HG03097 (cell line): ENCODE measurements at regions not wholly inside any gene's neighbourhood (a gene's known extent, or its start where the extent isn't known, plus 50 kb on each side); places are given as distances from the start of the nearest gene placed in this dataset.

ENCODE experiments used
- ATAC-seq: cut with Tn5 transposase; IDR thresholded peaks from one replicate; pipeline ENCODE4 v1.9.1; 2021; ENCODE audit not compliant: unreplicated experiment, low FRiP score

GRCh38 chr6:140078561-140079125 lies 704.2 kb upstream of the CITED2 start:
- no peak for ATAC-seq

DNA sequence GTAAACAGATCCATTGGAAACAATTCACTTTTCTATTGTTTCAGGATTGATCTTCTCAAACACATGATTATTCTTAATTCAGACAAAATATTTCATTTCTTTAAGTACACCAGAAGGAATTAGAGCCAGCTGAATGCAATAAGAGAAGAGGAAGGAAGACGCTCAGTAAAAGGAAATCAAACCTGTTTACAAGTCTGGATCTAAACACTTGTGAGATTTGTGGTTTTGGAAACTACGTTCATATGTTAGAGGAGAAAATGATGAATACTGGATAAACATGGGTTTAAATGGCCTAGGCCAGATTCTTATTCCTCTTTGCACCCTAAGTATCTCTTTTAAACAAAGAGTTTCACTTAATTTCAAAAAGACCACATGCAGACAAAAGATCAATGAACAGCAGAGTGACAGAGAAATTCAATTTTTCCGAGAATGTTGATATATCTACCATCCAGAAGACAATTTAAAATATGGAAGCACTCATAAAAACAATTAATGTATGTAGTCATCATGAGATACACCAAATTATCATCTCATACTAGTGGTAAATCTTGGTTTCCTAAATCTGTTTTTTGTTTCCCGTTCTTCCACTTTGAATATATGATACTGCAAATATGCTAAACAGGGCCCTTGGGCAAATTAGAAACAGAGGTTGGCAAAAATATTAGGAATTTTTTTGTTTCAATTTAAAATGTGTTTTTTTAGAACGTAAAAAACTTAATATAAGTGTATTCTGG lies 703.5 kb upstream of the CITED2 start:
- no peak for ATAC-seq

DNA sequence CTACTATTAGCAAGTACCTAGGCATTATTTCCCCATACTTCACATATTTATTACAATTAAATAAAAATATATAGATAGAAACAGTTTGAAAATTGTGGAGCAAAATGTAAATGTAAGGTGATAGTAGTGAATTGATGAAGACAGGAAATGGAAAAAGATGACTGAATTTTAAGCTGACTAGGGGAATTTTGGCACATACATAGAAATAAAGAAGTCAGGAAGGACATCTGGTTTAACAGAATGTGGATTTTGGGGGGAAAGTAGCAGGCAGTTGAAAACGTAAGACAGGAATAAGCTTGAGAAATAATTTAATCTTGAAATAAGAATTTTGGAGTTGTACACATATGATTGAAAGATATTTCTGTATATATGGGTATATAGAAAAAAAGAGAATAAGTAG lies 701.7 kb upstream of the CITED2 start:
- ATAC-seq, result no peak

- ATAC-seq, result no peak
Observed at GRCh38 chr6:140073456-140073855, 699.0 kb upstream of the CITED2 start.

DNA sequence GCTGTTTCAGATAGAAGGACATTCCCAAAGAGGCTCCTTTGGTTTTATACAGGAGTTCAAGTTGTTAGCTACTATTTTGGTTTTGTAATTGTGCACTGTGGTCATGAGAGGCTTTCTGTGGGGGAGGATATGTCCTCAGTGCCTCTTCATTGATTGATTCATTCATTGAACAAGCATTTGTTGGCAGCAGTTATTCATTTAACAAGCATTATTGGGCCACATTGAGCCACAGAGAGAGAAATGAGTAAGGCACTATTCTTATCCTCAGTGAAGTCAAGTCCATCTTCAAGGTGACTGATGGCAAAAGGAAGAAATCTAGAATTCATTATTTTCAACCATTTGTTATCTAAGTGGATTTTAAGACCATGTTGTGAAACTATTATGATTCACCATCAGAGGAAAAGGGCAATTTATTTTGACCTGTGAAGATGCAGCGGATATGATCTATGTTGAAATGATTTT lies 697.2 kb upstream of the CITED2 start:
- ATAC-seq, result no peak

- no peak for ATAC-seq
Observed at GRCh38 chr6:140070846-140071473, 696.5 kb upstream of the CITED2 start.

GRCh38 chr6:140069576-140069975 lies 695.1 kb upstream of the CITED2 start:
- no peak for ATAC-seq

GRCh38 chr6:140068801-140069200 lies 694.4 kb upstream of the CITED2 start:
- no peak for ATAC-seq

DNA sequence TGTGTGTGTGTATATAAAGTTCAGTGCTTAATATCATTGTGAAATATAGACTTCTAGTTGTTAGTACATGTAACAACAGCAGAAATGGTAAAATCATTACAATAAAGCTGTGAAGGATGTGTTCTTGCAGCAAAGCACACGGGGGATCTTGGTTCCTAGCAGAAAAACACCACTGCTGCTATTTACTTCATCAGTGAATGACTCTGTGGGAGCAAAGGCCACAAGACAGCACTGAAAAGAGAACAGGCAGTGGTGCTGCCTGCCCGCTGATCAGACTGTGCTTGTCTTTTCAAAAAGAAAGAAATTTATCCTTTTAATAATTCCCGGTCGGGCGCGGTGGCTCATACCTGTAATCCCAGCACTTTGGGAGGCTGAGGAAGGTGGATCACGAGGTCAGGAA lies 689.9 kb upstream of the CITED2 start:
- no peak for ATAC-seq

DNA sequence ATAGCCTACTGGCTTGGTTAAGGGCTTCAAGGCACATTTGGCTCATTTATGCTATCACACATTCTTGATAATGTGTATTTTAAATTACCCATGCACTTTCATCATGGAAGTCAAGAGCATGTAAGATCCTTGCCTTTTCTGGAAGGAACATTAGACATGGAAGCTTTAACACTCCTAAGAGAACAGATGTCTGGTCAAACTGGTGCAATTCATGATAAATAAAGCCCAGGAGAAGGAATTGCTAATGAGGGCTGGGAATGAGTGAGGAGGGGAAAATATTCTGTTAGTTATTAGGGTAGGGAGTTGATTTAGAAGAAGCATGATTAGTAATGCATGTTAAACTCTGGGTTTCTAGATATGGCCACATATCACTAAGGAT lies 688.6 kb upstream of the CITED2 start:
- ATAC-seq, result no peak

- ATAC-seq, result no peak
Observed at GRCh38 chr6:140062043-140063020, 687.9 kb upstream of the CITED2 start.

DNA sequence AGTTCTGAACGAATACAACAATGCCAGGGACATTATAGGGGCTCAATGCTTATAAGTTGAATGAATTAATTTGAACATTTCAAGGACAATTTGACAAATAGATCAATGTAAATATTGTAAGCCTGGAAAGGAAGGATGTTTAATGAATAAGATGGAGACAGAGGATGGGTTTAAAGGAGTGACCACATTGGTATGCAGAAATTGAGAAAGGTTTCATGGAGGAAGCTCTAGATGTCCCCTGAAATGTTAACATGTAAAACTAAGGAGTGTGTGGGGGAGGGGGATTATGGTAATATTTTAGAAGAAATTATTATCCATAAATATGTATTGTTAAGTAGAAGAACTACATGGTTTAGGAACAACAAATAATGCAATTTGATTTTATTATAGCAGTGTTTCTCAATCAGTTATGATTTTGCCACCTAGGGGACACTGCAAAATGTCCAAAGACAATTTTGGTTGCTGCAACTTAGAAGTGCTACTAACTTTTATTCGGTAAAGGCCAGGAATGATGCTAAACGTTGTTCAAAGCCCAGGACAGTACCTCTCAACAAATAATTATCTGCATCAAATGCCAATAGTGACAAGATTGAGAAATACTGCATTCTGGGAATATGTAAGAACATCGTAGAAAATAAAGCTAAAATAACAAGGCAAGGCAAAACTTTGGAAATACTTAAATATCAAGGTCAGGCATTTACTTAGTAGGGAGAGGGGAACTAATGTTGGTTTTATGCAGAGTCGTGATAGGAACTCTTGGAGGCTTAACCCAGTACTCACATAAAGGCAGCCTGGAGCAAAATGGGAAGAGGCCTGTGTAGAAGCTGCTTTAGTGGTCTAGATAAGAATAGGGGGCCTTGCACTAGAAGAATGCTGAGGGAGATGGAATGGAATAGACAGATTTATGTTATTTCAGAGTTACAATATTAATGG lies 686.9 kb upstream of the CITED2 start:
- no peak for ATAC-seq

GRCh38 chr6:140059947-140060346 lies 685.5 kb upstream of the CITED2 start:
- no peak for ATAC-seq

DNA sequence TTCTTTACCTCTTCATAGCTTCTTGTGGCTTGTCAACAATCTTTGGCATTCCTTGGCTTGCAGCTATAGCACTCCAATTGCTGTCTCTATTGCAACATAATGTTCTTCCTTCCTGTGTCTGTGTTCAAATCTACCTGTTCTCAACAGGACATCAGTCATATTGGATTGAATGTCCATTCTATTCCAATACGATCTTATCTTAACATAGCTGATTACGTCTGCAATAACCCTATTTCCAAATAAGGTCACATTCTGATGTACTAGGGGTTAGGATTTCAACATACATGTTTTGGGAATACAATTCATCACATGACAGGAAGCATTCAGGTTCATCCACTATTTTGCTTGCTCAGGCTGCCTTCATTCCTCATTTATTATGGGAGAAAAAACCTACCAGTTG lies 684.4 kb upstream of the CITED2 start:
- ATAC-seq, result no peak

GRCh38 chr6:140052736-140053729 lies 678.6 kb upstream of the CITED2 start:
- ATAC-seq, result no peak

- ATAC-seq, result no peak
Observed at GRCh38 chr6:140051521-140052512, 677.4 kb upstream of the CITED2 start.
